B cell (primary cell): ENCODE measurements at regions not wholly inside any gene's neighbourhood (a gene's known extent, or its start where the extent isn't known, plus 50 kb on each side); places are given as distances from the start of the nearest gene placed in this dataset.

Source experiments
- EZH2 ChIP-seq: IDR thresholded peaks from 2 replicates; pipeline ENCODE4 v1.6.1; 2012; ENCODE audit warnings: borderline replicate concordance, low read depth, mild to moderate bottlenecking, moderate library complexity, low read length; ENCODE audit not compliant: insufficient read depth, poor library complexity, severe bottlenecking
- TF ChIP-seq, protein P1 (sequence below): fragments of 200-600 bp; IDR thresholded peaks from one replicate; pipeline ENCODE4 v1.8.0; 2022; ENCODE audit warnings: antibody characterized with exemption, mild to moderate bottlenecking

DNA sequence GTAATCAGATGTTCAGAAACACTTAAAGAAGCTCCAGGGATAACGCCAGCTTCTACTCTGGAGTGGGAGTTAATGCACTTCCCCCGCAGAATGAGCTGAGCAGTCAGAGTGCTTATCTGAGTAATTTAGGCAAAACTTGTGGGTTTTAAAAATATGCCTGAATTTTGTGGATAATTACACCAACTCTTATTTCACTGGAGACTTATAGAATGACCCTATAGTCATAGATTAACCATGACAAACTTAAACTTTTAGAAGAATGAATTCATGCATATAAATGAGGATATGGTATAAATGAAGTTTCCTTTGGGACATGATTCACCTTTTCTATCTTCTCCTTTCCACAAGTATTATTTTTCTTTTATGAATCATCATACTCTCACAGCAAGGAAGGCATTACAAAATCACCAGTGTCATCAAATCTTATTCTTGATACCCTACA is 241.1 kb upstream of the FBXO33 start:
- TF ChIP-seq, protein P1, sequence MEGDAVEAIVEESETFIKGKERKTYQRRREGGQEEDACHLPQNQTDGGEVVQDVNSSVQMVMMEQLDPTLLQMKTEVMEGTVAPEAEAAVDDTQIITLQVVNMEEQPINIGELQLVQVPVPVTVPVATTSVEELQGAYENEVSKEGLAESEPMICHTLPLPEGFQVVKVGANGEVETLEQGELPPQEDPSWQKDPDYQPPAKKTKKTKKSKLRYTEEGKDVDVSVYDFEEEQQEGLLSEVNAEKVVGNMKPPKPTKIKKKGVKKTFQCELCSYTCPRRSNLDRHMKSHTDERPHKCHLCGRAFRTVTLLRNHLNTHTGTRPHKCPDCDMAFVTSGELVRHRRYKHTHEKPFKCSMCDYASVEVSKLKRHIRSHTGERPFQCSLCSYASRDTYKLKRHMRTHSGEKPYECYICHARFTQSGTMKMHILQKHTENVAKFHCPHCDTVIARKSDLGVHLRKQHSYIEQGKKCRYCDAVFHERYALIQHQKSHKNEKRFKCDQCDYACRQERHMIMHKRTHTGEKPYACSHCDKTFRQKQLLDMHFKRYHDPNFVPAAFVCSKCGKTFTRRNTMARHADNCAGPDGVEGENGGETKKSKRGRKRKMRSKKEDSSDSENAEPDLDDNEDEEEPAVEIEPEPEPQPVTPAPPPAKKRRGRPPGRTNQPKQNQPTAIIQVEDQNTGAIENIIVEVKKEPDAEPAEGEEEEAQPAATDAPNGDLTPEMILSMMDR = no peak
- no peak for TF ChIP-seq EZH2
